OCI-LY3 (cell line): ENCODE measurements at regions not wholly inside any gene's neighbourhood (a gene's known extent, or its start where the extent isn't known, plus 50 kb on each side); places are given as distances from the start of the nearest gene placed in this dataset.
"Not testable (repeated sequence)": the region's sequence is repeated elsewhere in the genome, so short reads cannot be mapped to it uniquely, and the experiment has no call there.

Experiments
- H2AFZ ChIP-seq: fragments of 200-600, 300-600 bp; shearing (Covaris generic); 2 replicates; pipeline ENCODE4 v1.6.0; 2014; ENCODE audit warnings: antibody characterized with exemption, low read depth, low read length
- H3K27ac ChIP-seq: fragments of 200-600, 300-600 bp; sonication (generic); 2 replicates; pipeline ENCODE4 v1.5.1; 2014; ENCODE audit warnings: mild to moderate bottlenecking, low read length, moderate library complexity, mixed read lengths
- H3K27me3 ChIP-seq: fragments of 200-600, 300-600 bp; sonication (generic); 2 replicates; pipeline ENCODE4 v1.6.1; 2014; ENCODE audit warnings: low read depth, low read length, mixed read lengths
- H3K36me3 ChIP-seq: fragments of 200-600, 300-600 bp; sonication (generic); replicated peaks from 2 replicates; pipeline ENCODE3; 2014; ENCODE audit warnings: low read depth, low read length, mixed read lengths
- H3K4me1 ChIP-seq: fragments of 300-600, 200-600 bp; sonication (generic); 2 replicates; pipeline ENCODE4 v1.6.1; 2014; ENCODE audit warnings: low read length, mixed read lengths
- H3K4me2 ChIP-seq: fragments of 200-600, 300-600 bp; sonication (generic); 2 replicates; pipeline ENCODE4 v1.6.1; 2014; ENCODE audit warnings: low read length, mixed read lengths
- H3K4me3 ChIP-seq: fragments of 300-600, 200-600 bp; sonication (generic); 2 replicates; pipeline ENCODE4 v1.5.1; 2014; ENCODE audit warnings: antibody characterized with exemption, mild to moderate bottlenecking, low read length, moderate library complexity
- H3K79me2 ChIP-seq: fragments of 300-600, 200-600 bp; shearing (Covaris generic); 2 replicates; pipeline ENCODE4 v1.6.1; 2014; ENCODE audit warnings: mild to moderate bottlenecking, low read length, mixed read lengths
- H3K9ac ChIP-seq: fragments of 300-600, 200-600 bp; shearing (Covaris generic); 2 replicates; pipeline ENCODE4 v1.6.0; 2014; ENCODE audit warnings: mild to moderate bottlenecking, low read length, moderate library complexity
- H3K9me3 ChIP-seq: fragments of 200-600, 300-600 bp; shearing (Covaris generic); 2 replicates; pipeline ENCODE4 v1.6.1; 2014; ENCODE audit warnings: low read length, mixed read lengths; ENCODE audit not compliant: insufficient read depth
- H4K20me1 ChIP-seq: fragments of 200-600, 300-600 bp; sonication (generic); 2 replicates; pipeline ENCODE4 v1.6.1; 2016; ENCODE audit warnings: low read length, mixed read lengths; ENCODE audit not compliant: insufficient read depth
- EZH2phosphoT487 ChIP-seq: fragments of 200-600 bp; shearing (Covaris generic); IDR thresholded peaks from 2 replicates; pipeline ENCODE4 v1.6.1; 2018; ENCODE audit warnings: antibody characterized with exemption, mixed run types, low read depth
- TF ChIP-seq, protein P1 (sequence below): fragments of 200-600, 300-600 bp; sonication (generic); IDR thresholded peaks from 2 replicates; pipeline ENCODE4 v1.5.1; 2014; ENCODE audit warnings: antibody characterized with exemption, low read length, low read depth

DNA sequence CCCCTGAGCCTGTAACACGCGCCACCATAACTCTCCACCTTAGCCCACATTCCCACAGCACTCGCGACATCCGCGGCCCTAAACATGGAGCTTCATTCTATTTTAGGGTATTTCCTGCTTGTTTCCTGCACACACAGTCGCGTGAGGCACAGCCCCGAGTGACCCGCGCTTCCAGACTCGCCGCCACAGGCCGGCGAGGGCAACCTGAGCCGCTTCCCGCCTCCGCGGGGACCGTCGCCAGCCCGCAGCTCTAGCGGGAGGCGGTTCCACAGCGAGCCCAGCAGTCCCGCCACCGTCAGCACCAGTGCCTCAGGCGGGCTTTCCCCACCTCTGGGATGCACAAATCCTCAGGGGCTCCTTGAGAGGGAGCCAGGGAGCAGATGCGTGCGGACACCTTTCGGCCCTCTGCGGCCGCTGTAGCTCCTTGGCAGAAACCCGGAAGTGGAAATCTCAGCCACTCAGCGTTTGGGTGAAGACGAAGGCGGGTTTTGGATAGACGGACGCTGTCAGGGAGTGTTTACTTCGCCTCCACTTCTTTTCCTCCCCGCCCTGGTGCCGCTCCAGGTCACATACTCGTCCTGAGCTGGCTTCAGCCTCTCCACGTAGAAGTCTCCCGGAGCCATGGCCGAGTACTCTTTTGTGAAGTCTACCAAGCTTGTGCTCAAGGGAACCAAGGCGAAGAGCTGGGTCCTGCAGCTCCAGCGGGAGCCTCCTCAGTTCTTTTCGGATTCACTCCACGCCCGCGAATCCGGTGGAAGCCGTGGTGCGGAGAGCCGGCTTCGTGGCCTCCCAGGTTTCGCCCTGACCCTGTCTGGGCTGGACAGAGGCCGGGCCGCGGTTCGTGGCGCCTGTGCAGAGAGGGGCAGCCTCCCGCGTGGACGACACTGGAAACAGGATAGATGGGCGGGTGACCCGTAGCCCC, 2177.4 kb upstream of the DEFB115 start:
- Histone ChIP-seq H2AFZ (no peak overlapping the region), H3K4me2 (no peak overlapping the region), H3K4me3 (no peak overlapping the region), H3K27ac (no peak overlapping the region), H4K20me1 (no peaks in the 10 kb centered on the region), H3K9me3 (no peaks in the 10 kb centered on the region), H3K9ac (no peak overlapping the region), H3K36me3 (no peaks in the 10 kb centered on the region), H3K4me1 (no peaks in the 10 kb centered on the region), H3K79me2 (no peaks in the 10 kb centered on the region), H3K27me3 (no peaks in the 10 kb centered on the region)
- TF ChIP-seq, protein P1, sequence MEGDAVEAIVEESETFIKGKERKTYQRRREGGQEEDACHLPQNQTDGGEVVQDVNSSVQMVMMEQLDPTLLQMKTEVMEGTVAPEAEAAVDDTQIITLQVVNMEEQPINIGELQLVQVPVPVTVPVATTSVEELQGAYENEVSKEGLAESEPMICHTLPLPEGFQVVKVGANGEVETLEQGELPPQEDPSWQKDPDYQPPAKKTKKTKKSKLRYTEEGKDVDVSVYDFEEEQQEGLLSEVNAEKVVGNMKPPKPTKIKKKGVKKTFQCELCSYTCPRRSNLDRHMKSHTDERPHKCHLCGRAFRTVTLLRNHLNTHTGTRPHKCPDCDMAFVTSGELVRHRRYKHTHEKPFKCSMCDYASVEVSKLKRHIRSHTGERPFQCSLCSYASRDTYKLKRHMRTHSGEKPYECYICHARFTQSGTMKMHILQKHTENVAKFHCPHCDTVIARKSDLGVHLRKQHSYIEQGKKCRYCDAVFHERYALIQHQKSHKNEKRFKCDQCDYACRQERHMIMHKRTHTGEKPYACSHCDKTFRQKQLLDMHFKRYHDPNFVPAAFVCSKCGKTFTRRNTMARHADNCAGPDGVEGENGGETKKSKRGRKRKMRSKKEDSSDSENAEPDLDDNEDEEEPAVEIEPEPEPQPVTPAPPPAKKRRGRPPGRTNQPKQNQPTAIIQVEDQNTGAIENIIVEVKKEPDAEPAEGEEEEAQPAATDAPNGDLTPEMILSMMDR = no peak
- TF ChIP-seq EZH2phosphoT487 = no peak

DNA sequence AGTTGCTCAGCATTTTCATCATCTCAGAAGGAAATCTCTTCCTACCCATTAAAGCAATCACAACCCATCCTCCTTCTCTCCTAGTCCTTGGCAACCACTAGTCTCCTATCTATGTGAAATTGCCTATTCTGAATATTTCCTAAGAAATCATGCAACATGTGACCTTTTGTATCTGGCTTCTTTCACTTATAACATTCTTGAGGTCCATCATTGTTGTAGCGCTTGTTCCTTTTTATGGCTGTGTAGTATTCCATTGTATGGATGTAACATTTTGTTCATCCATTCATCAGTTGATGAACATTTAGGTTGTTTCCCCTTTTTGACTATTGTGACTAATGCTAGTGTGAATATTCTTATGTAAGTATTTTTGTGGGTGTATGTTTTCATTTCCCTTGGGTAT, 2175.8 kb upstream of the DEFB115 start:
- not testable (repeated sequence) for H3K27me3 ChIP-seq, H3K9me3 ChIP-seq, H3K4me3 ChIP-seq

DNA sequence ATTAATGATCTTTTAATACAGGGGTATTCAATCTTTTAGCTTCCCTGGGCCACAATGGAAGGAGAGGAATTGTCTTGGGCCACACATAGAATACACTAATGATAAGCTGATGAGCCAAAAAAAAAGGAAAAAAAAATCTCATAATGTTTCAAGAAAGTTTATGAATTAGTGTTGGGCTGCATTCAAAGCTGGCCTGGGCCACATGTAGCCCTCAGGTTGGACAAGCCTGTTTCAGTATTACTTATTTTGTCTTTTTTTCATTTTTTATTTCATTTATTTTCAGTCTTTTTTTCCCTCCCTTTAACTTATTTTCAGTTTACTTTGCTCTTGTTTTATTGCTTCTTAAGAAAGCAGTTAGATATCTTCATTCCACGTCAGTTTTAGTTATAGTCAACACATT, 2171.8 kb upstream of the DEFB115 start:
- Histone ChIP-seq H3K27me3 (no peaks in the 10 kb centered on the region), H4K20me1 (no peaks in the 10 kb centered on the region), H3K4me2 (no peak overlapping the region), H3K4me1 (no peaks in the 10 kb centered on the region), H3K9ac (no peak overlapping the region), H3K79me2 (no peaks in the 10 kb centered on the region), H3K4me3 (no peak overlapping the region), H2AFZ (no peak overlapping the region), H3K27ac (no peak overlapping the region), H3K36me3 (no peaks in the 10 kb centered on the region), H3K9me3 (no peaks in the 10 kb centered on the region)
- TF ChIP-seq EZH2phosphoT487 = no peak
- TF ChIP-seq, protein P1 = no peak

More for the DNA sequence above, 2175.8 kb upstream of the DEFB115 start:
- H3K36me3 ChIP-seq, H4K20me1 ChIP-seq, H3K4me2 ChIP-seq, H2AFZ ChIP-seq, H3K27ac ChIP-seq, H3K4me1 ChIP-seq, H3K79me2 ChIP-seq, H3K9ac ChIP-seq: not testable (repeated sequence)

DNA sequence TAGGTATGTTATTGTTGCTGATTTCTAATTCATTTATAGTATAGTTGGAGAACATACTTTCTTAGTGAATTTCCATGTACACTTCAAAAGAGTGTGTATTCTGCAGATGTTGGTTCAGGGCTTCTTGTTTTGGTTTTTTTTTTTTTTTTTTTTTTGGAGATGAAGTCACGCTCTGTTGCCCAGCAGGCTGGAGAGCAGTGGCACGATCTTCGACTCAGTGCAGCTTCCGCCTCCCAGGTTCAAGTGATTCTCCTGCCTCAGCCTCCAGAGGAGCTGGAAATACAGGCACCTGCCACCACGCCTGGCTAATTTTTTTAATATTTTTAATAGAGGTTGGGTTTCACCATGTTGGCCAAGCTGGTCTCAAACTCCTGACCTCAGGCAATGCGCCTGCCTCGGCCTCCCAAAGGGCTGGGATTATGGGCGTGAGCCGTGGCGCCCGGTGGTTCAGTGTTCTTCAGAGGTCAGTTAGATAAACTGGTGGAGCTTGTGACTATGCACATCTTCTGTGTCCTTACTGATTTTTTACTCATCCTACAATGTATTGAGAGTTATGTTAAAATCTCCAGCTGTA, 2171.2 kb upstream of the DEFB115 start:
- not testable (repeated sequence) for H3K27ac ChIP-seq, H3K9ac ChIP-seq, H3K9me3 ChIP-seq, H3K4me3 ChIP-seq, H3K27me3 ChIP-seq, H3K4me2 ChIP-seq, H4K20me1 ChIP-seq, H2AFZ ChIP-seq, H3K4me1 ChIP-seq, H3K79me2 ChIP-seq, H3K36me3 ChIP-seq

DNA sequence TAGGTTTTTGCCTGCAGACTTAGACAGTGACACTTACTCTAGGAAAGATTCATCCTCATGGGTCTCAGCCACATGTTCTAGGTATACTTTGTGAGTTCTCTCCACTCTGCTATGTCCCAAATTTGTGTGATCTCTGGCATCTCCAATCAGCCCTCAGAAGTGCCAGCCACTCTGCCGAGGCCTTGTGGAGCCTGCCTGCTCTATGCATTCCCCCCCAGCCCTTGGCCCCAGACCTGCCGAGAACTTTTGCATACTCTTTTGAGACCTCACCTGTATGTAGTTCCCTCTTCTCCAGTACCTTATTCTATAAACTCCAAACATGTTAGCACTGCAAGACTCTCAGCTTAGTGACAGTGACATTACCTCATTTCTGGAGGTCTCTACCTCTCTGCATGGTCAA, 2170.5 kb upstream of the DEFB115 start:
- Histone ChIP-seq H3K79me2 (no peaks in the 10 kb centered on the region), H3K4me3 (no peak overlapping the region), H4K20me1 (no peaks in the 10 kb centered on the region), H3K27me3 (no peaks in the 10 kb centered on the region), H2AFZ (no peak overlapping the region), H3K9ac (no peak overlapping the region), H3K27ac (no peak overlapping the region), H3K36me3 (no peaks in the 10 kb centered on the region), H3K4me1 (no peaks in the 10 kb centered on the region), H3K4me2 (no peak overlapping the region), H3K9me3 (no peaks in the 10 kb centered on the region)
- TF ChIP-seq, protein P1 = no peak

DNA sequence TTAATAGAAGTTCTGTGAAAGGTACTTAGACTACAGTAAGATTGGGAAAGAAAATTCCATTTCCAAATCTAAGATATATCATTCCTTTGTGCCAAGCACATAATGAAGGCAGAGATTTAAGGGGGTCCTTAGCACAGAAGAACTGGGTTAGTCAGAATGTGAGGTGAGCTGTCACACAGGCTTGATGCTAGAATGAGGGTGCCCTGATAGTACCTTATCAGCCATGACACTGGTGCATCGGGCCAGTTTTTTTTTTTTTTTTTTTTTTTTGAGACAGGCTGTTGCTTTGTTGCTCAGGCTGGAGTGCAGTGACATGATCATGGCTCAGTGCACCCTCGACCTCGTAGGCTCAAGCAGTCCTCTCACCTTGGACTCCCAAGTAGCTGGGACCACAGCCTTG, 2169.6 kb upstream of the DEFB115 start:
- not testable (repeated sequence) for H3K36me3 ChIP-seq, H3K27me3 ChIP-seq, H3K9me3 ChIP-seq, H3K27ac ChIP-seq, H3K9ac ChIP-seq, H3K4me2 ChIP-seq, H3K4me3 ChIP-seq, H3K79me2 ChIP-seq, H3K4me1 ChIP-seq, H4K20me1 ChIP-seq, H2AFZ ChIP-seq

DNA sequence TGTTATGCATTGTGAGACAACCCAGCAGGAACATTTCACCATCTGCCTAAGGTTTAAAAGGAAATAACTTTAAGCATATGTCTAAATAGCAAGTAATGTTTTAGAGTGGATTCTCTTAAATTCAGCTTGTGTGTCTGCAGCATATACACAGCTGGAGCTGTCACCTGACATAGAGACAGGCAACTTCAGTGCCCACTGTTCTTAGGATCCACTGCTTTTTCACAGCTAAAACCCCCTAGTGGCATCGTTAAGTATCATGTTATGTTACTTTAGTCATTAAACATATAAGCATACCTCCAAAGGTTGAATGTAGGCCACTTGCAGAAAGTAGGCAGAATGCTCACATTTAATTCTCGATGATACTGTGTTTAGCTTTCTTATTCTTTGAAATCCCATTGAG, 2169.0 kb upstream of the DEFB115 start:
- not testable (repeated sequence) for H3K36me3 ChIP-seq, H3K9me3 ChIP-seq, H3K27me3 ChIP-seq, H3K4me2 ChIP-seq, H2AFZ ChIP-seq, H3K4me3 ChIP-seq, H4K20me1 ChIP-seq, H3K27ac ChIP-seq, H3K79me2 ChIP-seq, H3K4me1 ChIP-seq, H3K9ac ChIP-seq
